Muscle of arm (tissue), 1 donor: ENCODE measurements at regions not wholly inside any gene's neighbourhood (a gene's known extent, or its start where the extent isn't known, plus 50 kb on each side); places are given as distances from the start of the nearest gene placed in this dataset.
A peak's percentile ranks its signal among the peaks of the same experiment; 100 is the strongest.
"Not testable (repeated sequence)": the region's sequence is repeated elsewhere in the genome, so short reads cannot be mapped to it uniquely, and the experiment has no call there.

Experiments used
- DNase-seq: peaks from one replicate; pipeline ENCODE4 v3.0.0-alpha.2; 2013

DNA sequence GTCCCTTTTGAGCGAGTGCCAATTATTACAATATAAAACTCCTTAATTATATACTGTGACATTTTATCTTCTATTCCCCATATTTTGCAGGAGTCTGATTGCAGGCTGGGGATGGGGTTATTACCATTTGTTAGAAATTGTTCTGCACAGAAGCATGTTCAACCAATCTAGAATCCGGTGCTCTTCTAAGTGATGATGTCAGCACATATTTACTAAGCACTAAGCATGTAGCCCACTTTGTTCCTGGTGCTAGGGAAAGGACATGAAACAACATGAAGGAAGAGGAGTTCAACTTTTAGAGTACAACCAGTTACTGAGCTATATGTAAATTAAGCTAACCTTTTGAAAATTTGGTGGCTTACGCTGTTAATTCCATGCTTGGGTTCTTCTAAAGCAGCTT lies 52.8 kb upstream of the IL1RAPL2 start:
- DNase-seq: no peak

DNA sequence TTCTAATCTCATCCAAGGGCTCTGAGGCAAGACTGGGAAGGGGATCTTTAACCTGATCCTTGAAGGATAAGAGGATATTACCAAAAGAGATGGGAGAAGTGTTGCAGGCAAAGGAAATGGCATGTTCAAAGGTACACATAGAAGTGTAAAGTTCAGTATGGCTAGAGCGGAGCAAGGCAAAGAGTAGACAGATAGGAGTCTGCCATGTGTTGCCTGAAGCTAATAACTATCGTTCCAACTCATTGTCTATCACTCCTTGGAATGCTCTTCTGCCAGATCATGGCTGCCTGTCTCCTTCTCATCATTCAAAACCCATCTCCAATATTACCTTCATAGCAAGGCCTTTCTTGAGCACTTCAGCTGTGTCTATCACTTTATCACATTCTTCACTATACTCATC lies 55.2 kb upstream of the IL1RAPL2 start:
- DNase-seq: no peak

DNA sequence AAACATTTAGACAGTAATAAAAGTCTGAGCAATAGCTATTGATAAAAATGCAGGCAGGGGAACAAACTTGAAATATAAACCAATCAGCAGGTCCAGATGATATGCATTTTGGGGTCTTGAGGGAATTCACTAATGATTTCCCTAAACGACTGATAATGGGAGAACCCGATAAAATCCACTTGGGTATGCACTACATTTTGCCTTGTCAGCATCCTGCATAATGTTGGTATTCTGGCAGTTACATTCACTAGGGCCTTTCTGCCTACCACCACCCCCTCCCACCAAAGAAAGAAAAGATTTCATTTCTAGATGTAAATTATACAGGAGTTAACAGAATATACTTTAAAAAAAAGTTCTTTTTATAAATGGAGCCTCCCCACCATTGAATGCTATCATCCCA lies 63.5 kb upstream of the IL1RAPL2 start:
- no peak for DNase-seq

DNA sequence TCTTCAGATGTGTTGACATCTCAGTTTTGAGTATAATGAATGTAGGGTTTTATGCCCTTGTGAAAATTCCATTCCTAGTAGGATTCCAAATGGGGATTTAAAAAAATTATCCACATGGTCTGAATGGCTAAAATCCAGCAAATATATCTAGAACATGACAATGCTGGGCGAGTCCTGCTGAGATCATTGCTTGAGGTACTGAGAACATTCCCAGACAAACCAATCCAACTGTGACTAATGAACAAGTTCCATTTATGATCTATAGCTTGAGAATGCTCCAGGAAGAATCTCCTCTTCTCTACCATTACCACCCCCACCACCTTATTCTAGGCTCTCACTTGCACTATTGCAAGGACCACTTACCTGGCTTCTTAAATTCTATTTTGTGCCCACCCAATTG lies 77.2 kb upstream of the IL1RAPL2 start:
- no peak for DNase-seq

DNA sequence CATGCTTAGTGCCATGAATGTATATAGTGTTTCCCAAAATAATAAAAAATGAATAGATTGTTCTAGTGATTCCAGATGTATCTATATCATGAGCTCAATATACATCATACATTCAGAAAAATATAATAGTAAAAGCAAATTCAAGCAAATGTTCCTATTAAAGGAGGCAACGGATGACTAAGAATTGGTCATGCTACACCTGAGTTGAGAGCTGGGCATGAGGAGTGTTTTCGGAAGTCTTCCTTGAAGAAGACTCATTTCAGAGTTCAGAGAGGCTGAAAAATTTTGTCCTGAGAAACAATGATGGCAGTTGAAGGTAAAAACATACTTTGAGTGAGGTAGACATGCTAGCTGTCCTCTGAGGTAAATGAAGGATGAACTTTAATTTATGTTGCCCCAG lies 79.3 kb upstream of the IL1RAPL2 start:
- DNase-seq: no peak

DNA sequence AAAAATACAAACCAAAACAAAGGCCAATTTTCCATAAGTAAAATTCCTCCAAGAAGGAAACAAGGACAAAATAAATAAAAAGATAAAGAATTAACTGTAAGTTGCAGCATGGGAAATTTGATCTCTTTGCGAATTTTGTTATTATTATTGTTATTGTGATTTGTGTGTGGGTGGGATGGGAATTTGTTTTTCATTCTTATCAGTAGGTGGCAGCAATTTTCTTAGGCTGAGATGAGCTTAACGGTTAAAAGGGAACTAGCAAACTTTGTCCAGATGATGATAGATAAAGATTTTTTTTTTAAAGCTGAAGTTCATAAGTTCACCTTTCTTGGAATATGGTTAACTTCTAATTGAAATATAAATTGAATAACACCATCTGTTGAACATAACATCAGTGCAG lies 83.2 kb upstream of the IL1RAPL2 start:
- no peak for DNase-seq

DNA sequence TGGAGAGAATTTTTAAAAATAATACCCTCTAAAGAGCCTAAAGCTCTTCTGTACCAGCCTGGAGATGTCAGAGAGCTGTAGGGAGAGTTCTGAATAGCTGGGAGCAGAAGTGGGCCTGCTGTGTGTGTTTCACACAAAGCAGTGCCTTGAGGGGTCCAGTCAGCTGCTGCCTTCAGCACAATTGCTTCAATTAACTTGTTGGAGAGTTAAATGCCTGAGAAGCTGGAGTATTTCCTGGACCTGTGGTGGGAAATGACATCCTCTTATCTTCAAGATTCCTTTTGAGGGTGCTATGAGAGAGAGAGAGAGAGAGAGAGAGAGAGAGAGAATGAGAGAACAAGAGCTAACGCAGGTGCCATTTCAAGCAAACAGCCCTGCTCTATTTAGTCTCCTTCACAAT lies 96.2 kb upstream of the IL1RAPL2 start:
- no peak for DNase-seq

DNA sequence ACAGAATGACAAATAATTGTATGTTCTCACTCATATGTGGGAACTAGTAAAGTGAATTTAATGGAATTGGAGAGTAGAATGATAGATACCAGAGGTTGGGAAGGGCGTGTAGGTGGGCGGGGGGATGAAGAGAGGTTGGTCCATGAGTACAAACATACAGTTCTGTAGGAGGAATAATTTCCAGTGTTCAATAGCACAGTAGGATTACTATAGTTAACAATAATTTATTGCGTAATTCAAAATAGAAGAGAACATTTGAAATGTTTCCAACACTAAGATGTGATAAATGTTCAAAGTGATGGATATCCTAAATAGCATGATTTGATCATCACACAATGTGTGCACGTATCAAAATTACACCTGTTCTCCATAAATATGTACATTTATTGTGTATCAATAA lies 106.2 kb upstream of the IL1RAPL2 start:
- no peak for DNase-seq

DNA sequence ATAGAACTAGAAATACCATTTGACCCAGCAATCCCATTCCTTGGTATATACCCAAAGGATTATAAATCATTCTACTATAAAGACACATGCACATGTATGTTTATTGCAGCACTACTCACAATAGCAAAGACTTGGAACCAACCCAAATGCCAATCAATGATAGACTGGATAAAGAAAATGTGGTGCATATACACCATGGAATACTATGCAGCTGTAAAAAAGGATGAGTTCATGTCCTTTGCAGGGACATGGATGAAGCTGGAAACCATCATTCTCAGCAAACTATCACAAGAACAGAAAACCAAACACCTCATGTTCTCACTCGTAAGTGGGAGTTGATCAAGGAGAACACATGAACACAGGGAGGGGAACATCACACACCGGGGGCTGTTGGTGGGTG lies 108.9 kb upstream of the IL1RAPL2 start:
- DNase-seq: not testable (repeated sequence)

DNA sequence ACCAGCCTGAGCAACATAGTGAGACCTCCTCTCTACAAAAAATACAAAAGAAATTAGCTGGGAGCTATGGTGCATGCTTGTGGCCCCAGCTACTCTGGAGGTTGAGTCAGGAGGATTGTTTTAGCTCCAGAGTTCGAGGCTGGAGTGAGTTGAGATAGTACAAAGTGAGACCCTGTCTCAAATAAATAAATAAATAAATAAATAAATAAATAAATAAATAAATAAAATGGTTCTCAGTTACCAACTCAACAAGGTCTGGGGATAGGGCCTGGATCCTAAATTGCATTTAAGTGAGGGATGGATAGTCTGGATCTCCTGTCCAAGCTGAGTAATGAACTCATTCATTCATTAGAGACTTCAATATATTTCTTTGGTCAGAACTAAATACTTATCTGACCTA lies 115.7 kb upstream of the IL1RAPL2 start:
- DNase-seq: no peak

DNA sequence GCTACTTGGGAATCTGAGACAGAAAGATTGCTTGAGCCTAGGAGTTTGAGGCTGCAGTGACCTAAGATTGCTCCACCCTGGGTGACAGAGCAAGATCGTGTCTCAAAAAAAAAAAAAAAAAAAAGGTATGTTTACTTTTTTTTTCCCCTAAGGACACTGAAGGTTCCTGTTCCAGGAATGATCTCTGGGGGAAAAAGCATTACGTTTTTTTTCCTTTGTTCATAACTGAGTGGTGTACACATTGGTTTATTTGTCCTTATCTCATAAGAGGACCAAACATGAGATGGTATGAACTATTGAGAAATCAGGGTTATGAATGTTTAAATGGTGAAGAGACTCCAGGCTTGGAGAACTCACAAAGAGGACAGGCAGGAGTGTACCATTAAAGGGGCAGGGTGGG lies 120.4 kb upstream of the IL1RAPL2 start:
- DNase-seq: no peak

DNA sequence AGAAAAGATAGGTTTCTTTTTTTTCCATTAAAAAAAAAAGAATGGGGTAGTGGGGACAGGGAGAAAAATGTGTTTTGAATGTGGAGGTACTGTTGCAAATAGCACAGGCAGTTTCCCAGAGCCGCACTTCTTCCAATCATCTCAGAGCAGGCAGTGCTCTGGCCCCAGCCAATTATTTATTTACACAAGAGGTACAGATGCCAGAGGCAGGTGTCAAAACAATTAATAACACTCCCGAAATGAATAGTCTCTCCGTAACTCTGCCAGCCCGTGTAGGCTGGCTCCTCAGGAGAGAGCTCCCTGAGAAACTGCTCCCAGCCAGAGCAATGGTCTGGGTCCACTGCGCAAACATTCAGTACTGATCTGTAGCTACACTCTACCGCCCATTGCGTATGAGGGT lies 130.8 kb upstream of the IL1RAPL2 start:
- DNase-seq: no peak

DNA sequence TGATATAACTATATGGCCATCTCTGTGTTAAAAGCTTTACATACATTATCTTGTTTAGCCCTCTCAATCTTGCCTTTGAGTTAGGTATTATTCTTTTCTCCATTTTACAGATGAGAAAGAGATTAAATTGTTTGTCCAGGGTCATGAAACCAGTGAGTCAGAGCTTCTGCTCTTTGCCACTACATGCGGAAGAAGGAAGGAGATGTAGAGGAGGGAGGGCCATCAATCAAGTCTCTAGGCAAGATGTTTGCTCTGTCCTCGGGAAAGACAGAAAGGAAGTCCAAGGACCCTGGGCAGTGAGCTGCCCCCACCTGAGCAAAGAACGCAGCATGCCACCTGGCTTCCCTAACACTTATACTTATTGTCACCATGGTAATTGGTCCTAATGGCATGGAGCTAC lies 133.7 kb upstream of the IL1RAPL2 start:
- DNase-seq: no peak

DNA sequence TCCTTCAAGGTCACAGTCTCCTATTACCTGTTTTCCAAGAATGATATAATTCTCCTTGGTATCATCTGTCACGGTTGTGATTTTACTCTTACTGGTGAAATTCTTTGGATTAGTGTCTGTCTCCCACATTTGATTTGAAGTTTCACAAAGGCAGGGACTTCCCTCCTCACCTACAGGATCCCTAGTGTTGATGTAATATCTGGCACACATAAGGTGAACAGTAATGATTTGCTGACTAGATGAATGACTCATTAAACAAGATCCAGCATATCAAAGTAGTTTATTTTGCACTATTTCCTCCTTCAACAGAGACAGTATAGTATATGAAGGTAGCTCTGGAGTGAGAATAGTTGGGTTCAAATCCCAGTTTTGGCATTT lies 135.3 kb upstream of the IL1RAPL2 start:
- DNase-seq: no peak

DNA sequence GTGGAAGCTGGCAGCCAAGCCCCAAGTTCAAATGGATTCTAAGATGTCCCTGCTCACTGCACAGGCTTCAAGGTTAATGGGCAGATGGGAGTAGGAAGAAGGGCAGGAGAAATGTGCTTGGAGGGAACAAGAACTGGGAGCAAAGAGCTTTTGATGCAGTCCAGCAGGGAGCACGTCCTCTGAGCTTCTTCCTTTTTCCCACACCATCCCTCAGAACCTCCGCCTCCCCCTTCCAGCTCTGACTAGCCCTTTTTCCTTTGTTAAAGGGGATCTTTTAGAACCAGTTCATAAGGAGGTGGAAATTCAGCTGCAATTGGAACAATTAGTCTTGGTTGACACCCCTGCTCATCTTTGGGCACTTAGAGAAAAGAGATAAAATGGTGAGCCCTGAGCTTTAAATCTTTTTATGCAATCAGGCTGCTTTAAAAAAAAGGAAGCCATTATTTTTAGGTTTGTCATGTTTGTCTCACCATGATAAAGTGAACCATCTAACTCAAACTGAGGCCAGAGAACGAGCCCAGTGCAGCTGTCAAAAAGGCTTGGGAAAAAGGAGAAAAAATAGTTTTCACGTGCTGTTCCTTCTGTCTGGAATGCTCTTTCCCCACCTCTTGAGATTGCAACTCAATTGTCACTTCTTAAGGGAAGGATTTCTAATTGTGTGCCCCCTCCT lies 135.8 kb upstream of the IL1RAPL2 start:
- DNase-seq: no peak

DNA sequence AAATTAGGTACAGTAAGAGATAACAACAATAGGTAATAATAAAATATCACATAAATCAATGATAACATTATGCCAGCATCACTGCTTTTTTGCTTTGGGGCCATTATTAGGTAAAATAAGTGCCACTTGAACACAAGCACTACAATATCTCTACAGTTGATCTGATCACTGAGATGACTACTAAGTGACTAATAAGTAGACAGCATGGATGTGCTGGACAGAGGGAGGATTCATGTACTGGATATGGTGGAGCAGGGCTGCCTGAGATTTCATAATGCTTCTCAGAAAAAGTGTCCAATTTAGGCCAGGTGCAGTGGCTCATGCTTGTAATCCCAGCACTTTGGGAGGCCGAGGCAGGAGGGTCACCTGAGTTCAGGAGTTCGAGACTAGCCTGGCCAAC lies 137.8 kb upstream of the IL1RAPL2 start:
- DNase-seq: no peak

DNA sequence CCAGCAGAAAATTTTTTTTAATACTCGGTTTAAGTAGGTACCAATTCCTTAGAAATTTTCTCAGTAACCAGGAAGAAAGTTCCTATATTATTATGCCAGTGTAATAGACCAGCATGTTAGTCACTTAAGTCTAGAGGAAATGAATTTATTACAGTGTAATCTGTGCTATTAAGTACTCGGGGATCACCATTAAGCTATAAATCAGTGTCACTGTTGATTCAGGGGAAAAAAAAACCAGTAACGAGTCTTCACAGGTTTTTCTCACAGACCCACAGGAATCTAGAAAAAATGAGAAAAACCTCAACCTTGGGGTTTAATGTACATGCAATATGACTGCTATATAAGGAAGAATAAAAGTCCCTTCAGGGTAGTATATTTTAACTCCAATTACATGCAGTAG lies 138.3 kb upstream of the IL1RAPL2 start:
- DNase-seq: no peak

DNA sequence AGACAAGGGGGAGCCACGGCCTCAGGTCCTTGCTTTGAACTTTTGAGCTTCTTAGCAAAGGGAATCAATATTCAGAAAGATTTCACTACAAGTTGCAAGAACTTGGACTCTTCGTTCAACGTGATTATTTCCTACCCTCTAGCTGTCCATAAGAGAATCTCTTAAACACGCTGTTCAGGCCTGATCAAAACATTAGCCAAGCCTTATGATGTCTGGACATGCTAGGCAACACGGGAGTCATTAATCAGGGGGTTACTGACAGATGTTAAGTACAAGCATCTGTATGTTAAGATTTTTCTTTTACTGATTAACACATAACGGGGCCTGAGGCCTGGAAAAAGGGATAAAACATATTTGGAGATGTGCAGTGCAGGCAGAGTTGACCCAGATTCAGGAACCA lies 138.9 kb upstream of the IL1RAPL2 start:
- DNase-seq: peak; percentile 0

DNA sequence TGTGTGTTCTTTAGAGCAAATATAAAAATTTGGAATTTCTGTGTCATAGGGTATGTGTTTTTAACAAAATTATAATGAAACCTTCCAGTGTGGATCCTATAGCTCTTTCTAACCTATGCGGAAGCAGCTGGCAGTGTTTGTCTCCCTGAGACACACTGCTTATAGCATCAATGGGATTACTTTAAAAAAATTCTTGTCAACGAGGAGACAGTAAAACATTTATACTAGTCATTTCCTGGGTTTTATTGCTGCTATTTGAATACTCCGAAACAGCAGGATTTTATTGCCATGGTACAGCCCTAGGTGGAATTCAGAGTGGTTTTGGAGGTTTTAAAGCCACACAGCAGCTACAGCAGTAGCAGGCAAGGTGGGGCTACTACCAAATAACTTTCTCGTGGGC lies 145.1 kb upstream of the IL1RAPL2 start:
- DNase-seq: no peak

DNA sequence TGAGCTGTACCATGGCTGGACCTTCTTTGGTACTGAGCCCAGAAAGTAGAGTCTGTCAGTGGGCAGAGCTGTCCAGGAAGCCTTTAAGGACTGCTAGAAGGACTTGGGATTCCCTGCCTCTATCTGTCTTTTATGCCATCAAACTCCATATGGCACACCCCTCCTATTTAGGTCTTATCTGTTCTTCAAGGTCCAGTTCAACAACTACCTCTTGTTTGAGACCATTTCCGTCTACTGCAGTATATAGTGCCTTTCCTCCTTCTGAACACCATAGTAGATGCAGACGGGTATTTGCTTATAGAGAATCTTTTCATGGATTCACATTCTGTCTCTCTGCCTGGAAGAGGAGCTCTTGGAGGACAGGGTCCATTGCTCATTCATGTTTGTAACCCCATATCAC lies 146.1 kb upstream of the IL1RAPL2 start:
- DNase-seq: no peak

DNA sequence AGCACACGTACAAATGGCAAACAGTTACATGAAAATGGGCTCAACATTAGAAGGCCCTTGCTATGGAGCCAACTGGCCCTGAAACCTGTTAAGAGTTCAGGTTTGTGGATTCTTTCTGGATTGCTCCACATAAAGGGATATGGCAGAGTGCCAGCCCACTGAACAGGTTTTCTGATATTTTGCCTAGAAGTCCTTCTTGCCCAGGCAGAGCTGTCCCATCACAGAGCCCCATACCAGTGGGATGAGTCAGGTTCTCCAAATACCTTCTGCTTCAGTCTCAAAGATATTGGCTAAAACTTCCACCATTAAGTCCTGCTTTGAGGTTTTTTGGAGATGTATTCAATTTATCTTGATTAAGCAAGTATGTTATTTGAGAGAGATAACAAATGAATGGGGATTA lies 146.8 kb upstream of the IL1RAPL2 start:
- no peak for DNase-seq

DNA sequence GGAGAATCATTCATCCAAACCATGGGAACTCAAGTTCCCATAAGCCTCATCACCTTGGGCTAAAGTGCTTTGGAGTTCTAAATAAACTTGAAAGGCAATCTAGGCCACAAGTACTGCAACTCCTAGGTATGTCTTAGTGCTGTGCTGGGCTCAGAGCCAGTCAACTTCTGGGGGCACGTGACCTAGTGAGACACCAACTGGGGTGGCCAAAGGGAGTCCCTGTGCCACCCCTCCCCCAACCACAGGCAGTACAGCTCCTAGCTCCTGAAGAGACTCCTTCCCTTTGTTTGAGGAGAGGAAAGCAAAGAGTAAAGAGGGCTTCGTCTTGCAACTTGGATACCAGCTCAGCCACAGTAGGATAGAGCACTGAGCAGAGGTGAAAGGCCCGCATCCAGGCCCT lies 154.2 kb upstream of the IL1RAPL2 start:
- DNase-seq: no peak

DNA sequence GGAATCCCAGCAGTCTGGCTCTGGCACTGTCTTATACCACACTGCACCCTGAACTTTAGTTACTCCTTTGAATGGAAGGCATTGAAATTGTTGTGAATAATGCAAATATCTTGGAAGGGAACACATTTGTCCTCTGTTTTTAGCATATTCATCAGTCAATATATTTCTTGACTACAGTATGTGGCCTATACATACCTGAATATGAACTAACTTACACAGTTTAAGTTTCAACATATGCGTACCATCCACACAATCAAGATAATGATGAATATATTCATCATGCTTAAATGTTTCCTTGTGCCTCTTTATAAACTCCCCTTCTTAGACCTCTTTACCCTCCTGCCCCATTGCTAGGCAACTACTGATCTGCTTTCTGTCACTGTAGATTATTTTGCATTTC lies 145.7 kb upstream of the ESX1 start:
- DNase-seq: no peak

DNA sequence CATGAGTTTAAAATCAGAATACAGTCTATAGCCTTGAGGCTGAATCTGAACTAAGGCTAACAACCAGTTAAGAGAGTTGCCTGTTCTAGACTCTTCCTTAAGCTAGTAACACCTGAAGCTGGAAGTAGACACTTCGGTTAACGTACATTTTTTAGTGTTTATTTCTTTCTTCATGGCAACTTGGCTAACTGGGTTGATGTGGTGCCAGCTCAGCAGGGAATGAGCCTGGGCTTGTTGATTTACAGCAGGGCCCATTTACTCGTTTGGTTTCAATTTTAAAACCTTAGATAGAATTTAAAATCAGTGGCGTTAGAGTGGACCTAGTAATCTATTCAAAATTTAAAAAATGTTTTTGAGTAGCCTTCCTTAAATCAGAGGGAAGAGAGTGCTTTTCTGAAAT lies 137.6 kb upstream of the ESX1 start:
- no peak for DNase-seq

DNA sequence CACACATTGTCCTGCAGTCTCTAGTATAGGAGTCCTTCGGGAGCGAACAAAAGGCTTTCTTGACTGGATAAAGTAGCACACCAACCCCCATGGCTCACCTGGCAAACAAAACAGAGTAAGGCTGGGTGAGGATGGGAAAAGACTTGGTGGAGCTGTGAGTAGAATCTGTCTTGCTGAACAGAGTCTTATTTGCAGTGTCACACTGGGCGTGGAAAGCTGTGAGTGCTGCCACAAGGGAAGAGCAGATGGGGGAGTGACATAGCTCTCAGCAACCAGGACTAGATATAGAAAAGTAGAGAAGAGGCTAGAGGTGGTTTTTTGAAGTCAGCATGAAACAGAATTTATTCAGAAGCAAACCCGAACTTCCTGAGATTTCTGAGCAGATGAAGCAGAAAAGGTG lies 137.2 kb upstream of the ESX1 start:
- no peak for DNase-seq
